HG03159 (cell line): ENCODE measurements at regions not wholly inside any gene's neighbourhood (a gene's known extent, or its start where the extent isn't known, plus 50 kb on each side); places are given as distances from the start of the nearest gene placed in this dataset.
A peak's percentile ranks its signal among the peaks of the same experiment; 100 is the strongest.
"Not testable (repeated sequence)": the region's sequence is repeated elsewhere in the genome, so short reads cannot be mapped to it uniquely, and the experiment has no call there.

ENCODE experiments used
- ATAC-seq: cut with Tn5 transposase; IDR thresholded peaks from one replicate; pipeline ENCODE4 v1.9.1; 2021; ENCODE audit warnings: mild to moderate bottlenecking, moderate library complexity; ENCODE audit not compliant: unreplicated experiment

- no peak for ATAC-seq
Measured at GRCh38 chrX:5708251-5708650, 520.4 kb downstream of the NLGN4X start.

GRCh38 chrX:5702890-5703289 is 525.8 kb downstream of the NLGN4X start:
- no peak for ATAC-seq

- ATAC-seq, result no peak
Measured at GRCh38 chrX:5695971-5696370, 532.7 kb downstream of the NLGN4X start.

- ATAC-seq, result no peak
Measured at GRCh38 chrX:5683996-5684395, 544.7 kb downstream of the NLGN4X start.

- no peak for ATAC-seq
Measured at GRCh38 chrX:5681159-5681558, 547.5 kb downstream of the NLGN4X start.

GRCh38 chrX:5674036-5674435 is 554.6 kb downstream of the NLGN4X start:
- no peak for ATAC-seq

GRCh38 chrX:5672099-5672498 is 556.6 kb downstream of the NLGN4X start:
- peak; percentile 44 for ATAC-seq

GRCh38 chrX:5666689-5667088 is 562.0 kb downstream of the NLGN4X start:
- not testable (repeated sequence) for ATAC-seq

GRCh38 chrX:5656544-5656943 is 572.1 kb downstream of the NLGN4X start:
- ATAC-seq, result no peak

- no peak for ATAC-seq
Measured at GRCh38 chrX:5650904-5651303, 577.8 kb downstream of the NLGN4X start.

- ATAC-seq, result no peak
Measured at GRCh38 chrX:5648941-5649568, 579.6 kb downstream of the NLGN4X start.

- ATAC-seq, result peak; percentile 96
Measured at GRCh38 chrX:5646818-5647217, 581.8 kb downstream of the NLGN4X start.

- ATAC-seq, result no peak
Measured at GRCh38 chrX:5644776-5645175, 583.9 kb downstream of the NLGN4X start.

GRCh38 chrX:5640071-5640470 is 588.6 kb downstream of the NLGN4X start:
- no peak for ATAC-seq

GRCh38 chrX:5638572-5638971 is 590.1 kb downstream of the NLGN4X start:
- no peak for ATAC-seq

GRCh38 chrX:5632887-5633286 is 595.8 kb downstream of the NLGN4X start:
- ATAC-seq, result no peak

GRCh38 chrX:5632061-5632614 is 596.5 kb downstream of the NLGN4X start:
- no peak for ATAC-seq

GRCh38 chrX:5617666-5618065 is 611.0 kb downstream of the NLGN4X start:
- no peak for ATAC-seq

GRCh38 chrX:5595570-5595969 is 633.1 kb downstream of the NLGN4X start:
- no peak for ATAC-seq

GRCh38 chrX:5586726-5587125 is 641.9 kb downstream of the NLGN4X start:
- ATAC-seq, result no peak

- ATAC-seq, result no peak
Measured at GRCh38 chrX:5575407-5575806, 653.3 kb downstream of the NLGN4X start.

- no peak for ATAC-seq
Measured at GRCh38 chrX:5568934-5569333, 659.7 kb downstream of the NLGN4X start.

- ATAC-seq, result no peak
Measured at GRCh38 chrX:5559386-5559785, 669.3 kb downstream of the NLGN4X start.
